Activated CD8-positive, alpha-beta T cell treated with anti-CD3 and anti-CD28 coated beads, Interleukin-2, amount 10 ng/mL, durations not matched to agents 7 days and 5 days (primary cell): ENCODE measurements at regions not wholly inside any gene's neighbourhood (a gene's known extent, or its start where the extent isn't known, plus 50 kb on each side); places are given as distances from the start of the nearest gene placed in this dataset.

Experiments
- ATAC-seq: fragments of 150-1000 bp; cut with Tn5 transposase; one replicate; pipeline ENCODE4 v1.10.0; 2021; ENCODE audit warnings: moderate library complexity
- CTCF ChIA-PET: fragments of 350-600 bp; sonication (Branson Sonifier 250); formaldehyde crosslinking; loops from one replicate; lab custom pipeline; 2021; ENCODE audit warnings: antibody characterized with exemption; lab: Charles Lee
- POLR2A ChIA-PET: fragments of 350-600 bp; sonication (Branson Sonifier 250); formaldehyde crosslinking; loops from one replicate; lab custom pipeline; 2021; ENCODE audit warnings: antibody characterized with exemption; lab: Charles Lee
- DNase-seq: peaks from one replicate; pipeline ENCODE4 v3.0.0-alpha.2; 2020
- H3K27ac Mint-ChIP-seq: one replicate; pipeline ENCODE4 v1.8.0; 2021; ENCODE audit warnings: mild to moderate bottlenecking, mixed read lengths
- H3K27me3 Mint-ChIP-seq: one replicate; pipeline ENCODE4 v1.8.0; 2021; ENCODE audit warnings: low read depth, mixed read lengths
- H3K36me3 Mint-ChIP-seq: one replicate; pipeline ENCODE4 v1.8.0; 2021; ENCODE audit warnings: low read depth, mixed read lengths
- H3K4me1 Mint-ChIP-seq: one replicate; pipeline ENCODE4 v1.8.0; 2021; ENCODE audit warnings: low read depth, mixed read lengths
- H3K4me3 Mint-ChIP-seq: one replicate; pipeline ENCODE4 v1.8.0; 2021; ENCODE audit warnings: mild to moderate bottlenecking, mixed read lengths
- H3K9me3 Mint-ChIP-seq: one replicate; pipeline ENCODE4 v1.8.0; 2022; ENCODE audit warnings: mixed read lengths; ENCODE audit not compliant: insufficient read depth

- Mint-ChIP-seq H3K27me3 (no peaks in the 10 kb centered on the region), H3K4me3 (no peak overlapping the region), H3K4me1 (no peaks in the 10 kb centered on the region), H3K36me3 (no peaks in the 10 kb centered on the region), H3K9me3 (no peaks in the 10 kb centered on the region), H3K27ac (no peak overlapping the region)
- ATAC-seq (no peak), DNase-seq (no peak)
- POLR2A ChIA-PET: no interaction called here
- CTCF ChIA-PET: no interaction called here
Observed at GRCh38 chr5:122559676-122560075, 215.2 kb upstream of the SNX2 start.

GRCh38 chr5:122561209-122561608 lies 213.7 kb upstream of the SNX2 start:
- CTCF ChIA-PET: no interaction called here
- POLR2A ChIA-PET: no interaction called here
- H3K36me3 Mint-ChIP-seq: no peaks in the 10 kb centered on the region
- H3K27me3 Mint-ChIP-seq: no peaks in the 10 kb centered on the region
- no peak for DNase-seq
- H3K4me3 Mint-ChIP-seq: no peak overlapping the region
- ATAC-seq: no peak
- no peaks in the 10 kb centered on the region for H3K4me1 Mint-ChIP-seq
- H3K9me3 Mint-ChIP-seq: no peaks in the 10 kb centered on the region
- H3K27ac Mint-ChIP-seq: no peak overlapping the region

GRCh38 chr5:122565331-122565730 lies 209.5 kb upstream of the SNX2 start:
- Mint-ChIP-seq H3K27me3 (no peaks in the 10 kb centered on the region), H3K27ac (no peak overlapping the region), H3K4me3 (no peak overlapping the region), H3K9me3 (no peaks in the 10 kb centered on the region), H3K36me3 (no peaks in the 10 kb centered on the region), H3K4me1 (no peaks in the 10 kb centered on the region)
- POLR2A ChIA-PET: no interaction called here
- CTCF ChIA-PET: no interaction called here
- no peak for DNase-seq
- ATAC-seq: no peak

- Mint-ChIP-seq H3K4me3 (no peak overlapping the region), H3K27ac (no peak overlapping the region), H3K27me3 (no peaks in the 10 kb centered on the region), H3K4me1 (no peaks in the 10 kb centered on the region), H3K36me3 (no peaks in the 10 kb centered on the region), H3K9me3 (no peaks in the 10 kb centered on the region)
- ChIA-PET POLR2A (no interaction called here), CTCF (no interaction called here)
- DNase-seq (no peak), ATAC-seq (no peak)
Observed at GRCh38 chr5:122576256-122577016, 198.4 kb upstream of the SNX2 start.

GRCh38 chr5:122581629-122582028 lies 193.3 kb upstream of the SNX2 start:
- Mint-ChIP-seq H3K9me3 (no peaks in the 10 kb centered on the region), H3K4me3 (no peak overlapping the region), H3K36me3 (no peaks in the 10 kb centered on the region), H3K27me3 (no peaks in the 10 kb centered on the region), H3K27ac (no peak overlapping the region), H3K4me1 (no peaks in the 10 kb centered on the region)
- DNase-seq (no peak), ATAC-seq (no peak)
- ChIA-PET POLR2A (no interaction called here), CTCF (no interaction called here)

GRCh38 chr5:122584411-122585300 lies 190.2 kb upstream of the SNX2 start:
- ATAC-seq (no peak), DNase-seq (no peak)
- H3K36me3 Mint-ChIP-seq: no peaks in the 10 kb centered on the region
- H3K4me1 Mint-ChIP-seq: no peaks in the 10 kb centered on the region
- H3K9me3 Mint-ChIP-seq: no peaks in the 10 kb centered on the region
- no peak overlapping the region for H3K27ac Mint-ChIP-seq
- CTCF ChIA-PET: no interaction called here
- H3K4me3 Mint-ChIP-seq: no peak overlapping the region
- no peaks in the 10 kb centered on the region for H3K27me3 Mint-ChIP-seq
- POLR2A ChIA-PET: no interaction called here

- DNase-seq: no peak
- ChIA-PET CTCF (no interaction called here), POLR2A (no interaction called here)
- Mint-ChIP-seq H3K36me3 (no peaks in the 10 kb centered on the region), H3K4me3 (no peak overlapping the region), H3K27ac (no peak overlapping the region), H3K4me1 (no peaks in the 10 kb centered on the region), H3K9me3 (no peaks in the 10 kb centered on the region), H3K27me3 (no peaks in the 10 kb centered on the region)
- ATAC-seq: no peak
Observed at GRCh38 chr5:122585371-122585770, 189.5 kb upstream of the SNX2 start.

- no peaks in the 10 kb centered on the region for H3K4me1 Mint-ChIP-seq
- H3K9me3 Mint-ChIP-seq: no peaks in the 10 kb centered on the region
- no peaks in the 10 kb centered on the region for H3K36me3 Mint-ChIP-seq
- ATAC-seq: no peak
- no peak overlapping the region for H3K4me3 Mint-ChIP-seq
- no peak for DNase-seq
- no peak overlapping the region for H3K27ac Mint-ChIP-seq
- ChIA-PET CTCF (no interaction called here), POLR2A (no interaction called here)
- H3K27me3 Mint-ChIP-seq: no peaks in the 10 kb centered on the region
Observed at GRCh38 chr5:122586351-122586750, 188.5 kb upstream of the SNX2 start.

- H3K4me3 Mint-ChIP-seq: no peak overlapping the region
- H3K36me3 Mint-ChIP-seq: no peaks in the 10 kb centered on the region
- no peaks in the 10 kb centered on the region for H3K9me3 Mint-ChIP-seq
- no peaks in the 10 kb centered on the region for H3K27me3 Mint-ChIP-seq
- no peak for DNase-seq
- ChIA-PET POLR2A (no interaction called here), CTCF (no interaction called here)
- no peak for ATAC-seq
- no peaks in the 10 kb centered on the region for H3K4me1 Mint-ChIP-seq
- no peak overlapping the region for H3K27ac Mint-ChIP-seq
Observed at GRCh38 chr5:122591828-122592227, 183.1 kb upstream of the SNX2 start.

- Mint-ChIP-seq H3K4me1 (no peaks in the 10 kb centered on the region), H3K36me3 (no peaks in the 10 kb centered on the region), H3K4me3 (no peak overlapping the region), H3K27me3 (no peaks in the 10 kb centered on the region), H3K9me3 (peaks cover 5% of the 10 kb centered on the region), H3K27ac (no peak overlapping the region)
- ChIA-PET CTCF (no interaction called here), POLR2A (no interaction called here)
- no peak for ATAC-seq
- DNase-seq: no peak
Observed at GRCh38 chr5:122599000-122599399, 175.9 kb upstream of the SNX2 start.

GRCh38 chr5:122600924-122601323 lies 174.0 kb upstream of the SNX2 start:
- no peak overlapping the region for H3K4me3 Mint-ChIP-seq
- DNase-seq: no peak
- peaks cover 5% of the 10 kb centered on the region for H3K9me3 Mint-ChIP-seq
- CTCF ChIA-PET: no interaction called here
- ATAC-seq: no peak
- no peaks in the 10 kb centered on the region for H3K36me3 Mint-ChIP-seq
- no peak overlapping the region for H3K27ac Mint-ChIP-seq
- no peaks in the 10 kb centered on the region for H3K27me3 Mint-ChIP-seq
- no peaks in the 10 kb centered on the region for H3K4me1 Mint-ChIP-seq
- POLR2A ChIA-PET: no interaction called here

GRCh38 chr5:122602700-122603099 lies 172.2 kb upstream of the SNX2 start:
- H3K9me3 Mint-ChIP-seq: peaks cover 5% of the 10 kb centered on the region
- H3K27me3 Mint-ChIP-seq: no peaks in the 10 kb centered on the region
- no peak for ATAC-seq
- H3K4me1 Mint-ChIP-seq: no peaks in the 10 kb centered on the region
- H3K36me3 Mint-ChIP-seq: no peaks in the 10 kb centered on the region
- H3K4me3 Mint-ChIP-seq: no peak overlapping the region
- ChIA-PET POLR2A (no interaction called here), CTCF (no interaction called here)
- DNase-seq: no peak
- no peak overlapping the region for H3K27ac Mint-ChIP-seq
